Trophoblast cell (in vitro differentiated cells and primary cell): ENCODE measurements at regions not wholly inside any gene's neighbourhood (a gene's known extent, or its start where the extent isn't known, plus 50 kb on each side); places are given as distances from the start of the nearest gene placed in this dataset.

Source experiments
- DNase-seq, 2 donors: peaks; one replicate each; pipeline ENCODE4 v3.0.0-alpha.2; 2016
- H2AFZ ChIP-seq: 2 replicates; pipeline ENCODE4 v1.6.1; 2013; ENCODE audit warnings: low read length, moderate library complexity, mild to moderate bottlenecking; ENCODE audit not compliant: insufficient read depth, poor library complexity
- H2AK5ac ChIP-seq: 2 replicates; pipeline ENCODE4 v1.6.1; 2013; ENCODE audit warnings: mild to moderate bottlenecking, low read length
- H2BK120ac ChIP-seq: 2 replicates; pipeline ENCODE4 v1.6.1; 2013; ENCODE audit warnings: low read length, mild to moderate bottlenecking, moderate library complexity; ENCODE audit not compliant: insufficient read depth, poor library complexity
- H2BK12ac ChIP-seq: 2 replicates; pipeline ENCODE4 v1.6.1; 2013; ENCODE audit warnings: mild to moderate bottlenecking, low read length, moderate library complexity
- H2BK5ac ChIP-seq: 2 replicates; pipeline ENCODE4 v1.6.1; 2013; ENCODE audit warnings: low read length, low read depth, moderate library complexity, mild to moderate bottlenecking; ENCODE audit not compliant: poor library complexity
- H3K14ac ChIP-seq: 2 replicates; pipeline ENCODE4 v1.6.1; 2013; ENCODE audit warnings: mild to moderate bottlenecking, low read length
- H3K18ac ChIP-seq: 2 replicates; pipeline ENCODE4 v1.6.1; 2013; ENCODE audit warnings: mild to moderate bottlenecking, low read length
- H3K23ac ChIP-seq: 2 replicates; pipeline ENCODE4 v1.6.1; 2013; ENCODE audit warnings: low read length
- H3K27ac ChIP-seq: 2 replicates; pipeline ENCODE4 v1.5.1; 2013; ENCODE audit warnings: low read depth, mild to moderate bottlenecking, inconsistent platforms, low read length, moderate library complexity
- H3K27me3 ChIP-seq: 2 replicates; pipeline ENCODE4 v1.6.1; 2013; ENCODE audit warnings: inconsistent platforms, mild to moderate bottlenecking, low read length, moderate library complexity; ENCODE audit not compliant: insufficient read depth
- H3K36me3 ChIP-seq, 2 experiments: 1 replicate in 1 of 2; 2 replicates in 1 of 2; pipeline ENCODE4 v1.6.1; 2013; ENCODE audit warnings: low read length in 2 of 2, mild to moderate bottlenecking in 2 of 2, moderate library complexity in 1 of 2; ENCODE audit not compliant: insufficient read depth in 2 of 2, control insufficient read depth in 1 of 2
- H3K4ac ChIP-seq: 2 replicates; pipeline ENCODE4 v1.6.1; 2013; ENCODE audit warnings: low read depth, mild to moderate bottlenecking, low read length, moderate library complexity
- H3K4me1 ChIP-seq, 2 experiments: 1 replicate in 1 of 2; 2 replicates in 1 of 2; pipeline ENCODE4 v1.6.1; 2013; ENCODE audit warnings: low read length in 2 of 2, mild to moderate bottlenecking in 2 of 2, moderate library complexity in 1 of 2; ENCODE audit not compliant: insufficient read depth in 2 of 2, control insufficient read depth in 1 of 2
- H3K4me2 ChIP-seq: 2 replicates; pipeline ENCODE4 v1.6.1; 2013; ENCODE audit warnings: inconsistent platforms, mild to moderate bottlenecking, low read length, moderate library complexity
- H3K4me3 ChIP-seq: 2 replicates; pipeline ENCODE4 v1.5.1; 2013; ENCODE audit warnings: mild to moderate bottlenecking, low read depth, low read length, inconsistent platforms
- H3K79me1 ChIP-seq: one replicate; pipeline ENCODE4 v1.6.1; 2013; ENCODE audit warnings: low read length
- H3K79me2 ChIP-seq: 2 replicates; pipeline ENCODE4 v1.6.1; 2013; ENCODE audit warnings: low read length, mild to moderate bottlenecking; ENCODE audit not compliant: control insufficient read depth, insufficient read depth, poor library complexity
- H3K9ac ChIP-seq: 2 replicates; pipeline ENCODE4 v1.6.1; 2013; ENCODE audit warnings: mild to moderate bottlenecking, low read length
- H3K9me3 ChIP-seq: 2 replicates; pipeline ENCODE4 v1.6.1; 2013; ENCODE audit warnings: low read depth, mild to moderate bottlenecking, control low read depth, inconsistent platforms, low read length; ENCODE audit not compliant: insufficient read depth
- H4K12ac ChIP-seq: 2 replicates; pipeline ENCODE4 v1.6.1; 2013; ENCODE audit warnings: low read depth, mild to moderate bottlenecking, low read length, moderate library complexity
- H4K8ac ChIP-seq: 2 replicates; pipeline ENCODE4 v1.6.1; 2013; ENCODE audit warnings: low read depth, mild to moderate bottlenecking, low read length, moderate library complexity
- H4K91ac ChIP-seq: one replicate; pipeline ENCODE4 v1.6.1; 2013; ENCODE audit warnings: low read depth, mild to moderate bottlenecking, low read length, moderate library complexity
- WGBS: extraction: QIAGEN DNeasy Blood & Tissue Kit; methylation state at CpG from one replicate; pipeline ENCODE4 v1.1.7; 2013; ENCODE audit warnings: missing lambda C conversion rate; ENCODE audit not compliant: insufficient read length, insufficient coverage; ENCODE audit errors: extremely low coverage; 5-methylcytosine and 5-hydroxymethylcytosine counted together

DNA sequence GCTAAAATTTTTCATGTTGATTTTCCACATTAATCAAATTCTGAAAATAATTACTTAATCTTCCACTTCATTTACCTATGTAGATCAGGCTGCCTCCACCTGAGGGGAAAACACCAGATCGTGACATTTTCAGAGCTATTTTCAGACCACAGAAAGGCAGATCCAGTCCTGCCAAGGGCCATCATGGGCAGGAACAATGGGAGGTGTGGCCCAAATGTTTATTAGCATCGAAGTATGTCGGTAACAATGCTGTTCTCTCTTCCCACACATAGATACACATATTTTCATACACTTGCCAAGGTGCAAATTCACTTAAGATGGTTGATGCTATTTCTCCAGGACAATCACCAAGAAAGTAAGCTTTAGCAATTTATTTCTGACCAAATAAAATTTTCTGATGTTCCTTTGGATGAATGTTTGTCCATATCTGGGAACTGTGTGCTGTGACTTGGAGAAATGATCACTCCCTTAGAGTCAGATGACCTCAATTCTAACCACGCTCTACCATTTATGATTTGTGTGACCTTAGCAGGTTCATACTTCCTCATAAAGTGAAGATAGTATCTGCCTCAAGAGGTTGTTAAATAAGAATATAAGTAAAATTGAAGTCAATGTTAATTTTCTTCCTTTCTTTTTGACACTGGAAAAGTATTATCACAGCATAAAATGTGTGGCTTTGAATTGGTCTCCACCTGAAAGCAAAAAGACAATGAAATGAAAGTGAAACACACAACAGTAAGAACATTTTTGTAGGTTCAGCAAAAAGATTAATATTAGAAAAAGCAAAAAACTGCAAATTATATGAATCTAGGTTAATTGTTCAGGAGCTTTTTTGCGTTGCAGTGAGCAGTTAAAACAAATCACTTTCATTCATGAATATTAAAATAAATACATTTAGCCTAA is 310.4 kb upstream of the PHF14 start:
- Histone ChIP-seq H3K23ac (no peak overlapping the region), H2BK5ac (no peak overlapping the region), H4K91ac (no peak overlapping the region), H3K4me1 (no peaks in the 10 kb centered on the region), H3K27me3 (no peaks in the 10 kb centered on the region), H3K9ac (no peak overlapping the region), H2AK5ac (no peak overlapping the region), H3K79me2 (no peaks in the 10 kb centered on the region), H3K14ac (no peak overlapping the region), H3K9me3 (no peaks in the 10 kb centered on the region), H2BK120ac (no peak overlapping the region), H4K12ac (no peak overlapping the region), H3K27ac (no peak overlapping the region), H3K4me2 (no peak overlapping the region), H2AFZ (no peak overlapping the region), H3K36me3 (no peaks in the 10 kb centered on the region), H3K79me1 (no peaks in the 10 kb centered on the region), H3K18ac (no peak overlapping the region), H2BK12ac (no peak overlapping the region), H4K8ac (no peak overlapping the region), H3K4ac (no peak overlapping the region), H3K4me3 (no peak overlapping the region)
- no CpG with 5 or more reads among the region's 5 CpGs for WGBS
- no peak for DNase-seq

DNA sequence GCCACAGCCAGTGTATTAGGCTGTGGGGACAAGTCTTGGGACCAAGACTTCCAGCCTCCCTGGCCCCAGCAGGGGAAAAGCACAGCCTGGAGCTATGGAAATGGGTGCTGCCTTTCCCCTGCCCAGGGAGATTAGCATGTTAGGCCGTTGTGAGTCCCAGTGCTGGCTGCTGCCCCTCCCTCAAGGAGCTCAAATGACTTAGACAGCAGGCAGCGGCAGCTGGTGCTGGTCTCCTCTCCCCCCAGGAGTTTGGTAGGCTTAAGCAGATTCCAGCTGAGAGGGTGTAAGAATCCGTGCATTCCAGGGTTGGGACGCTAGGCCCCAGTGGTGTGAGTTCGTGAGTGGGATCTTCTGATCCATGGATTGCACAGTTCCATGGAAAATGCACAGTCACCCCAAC is 301.5 kb upstream of the PHF14 start:
- no peak for DNase-seq
- H3K27me3 ChIP-seq, result no peaks in the 10 kb centered on the region
- H3K9me3 ChIP-seq, result peaks cover 2% of the 10 kb centered on the region
- H3K27ac ChIP-seq, result no peak overlapping the region
- H2AFZ ChIP-seq, result no peak overlapping the region
- no peak overlapping the region for H3K9ac ChIP-seq
- no peak overlapping the region for H3K4ac ChIP-seq
- H3K79me1 ChIP-seq, result no peaks in the 10 kb centered on the region
- H2BK120ac ChIP-seq, result no peak overlapping the region
- no peak overlapping the region for H3K14ac ChIP-seq
- no peak overlapping the region for H4K12ac ChIP-seq
- no peak overlapping the region for H2BK12ac ChIP-seq
- no peak overlapping the region for H3K4me3 ChIP-seq
- WGBS, result no CpG with 5 or more reads among the region's 5 CpGs
- H2BK5ac ChIP-seq, result no peak overlapping the region
- no peaks in the 10 kb centered on the region for H3K4me1 ChIP-seq
- H3K4me2 ChIP-seq, result no peak overlapping the region
- no peaks in the 10 kb centered on the region for H3K79me2 ChIP-seq
- H3K18ac ChIP-seq, result no peak overlapping the region
- H4K8ac ChIP-seq, result no peak overlapping the region
- no peak overlapping the region for H3K23ac ChIP-seq
- H2AK5ac ChIP-seq, result no peak overlapping the region
- H3K36me3 ChIP-seq, result no peaks in the 10 kb centered on the region
- H4K91ac ChIP-seq, result no peak overlapping the region

DNA sequence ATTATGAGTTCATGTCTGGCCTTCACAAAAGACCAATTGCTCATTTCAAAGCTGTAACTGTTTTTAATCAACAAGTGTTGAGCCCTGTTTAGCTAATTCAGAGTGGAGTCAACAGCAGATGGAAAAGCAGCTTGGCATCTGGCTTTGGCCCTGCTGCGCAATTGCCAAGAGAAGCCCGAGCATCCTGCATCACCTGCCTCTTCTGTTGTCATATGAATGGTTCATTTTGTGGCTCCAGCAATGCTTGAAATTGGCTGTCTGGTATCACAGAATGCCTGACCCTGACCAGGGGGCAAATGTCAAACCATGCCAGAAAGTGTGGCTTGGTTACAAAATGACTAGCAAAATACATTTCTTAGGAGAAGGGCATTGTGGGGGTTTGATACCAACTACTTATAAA is 296.5 kb upstream of the PHF14 start:
- H2AK5ac ChIP-seq, result no peak overlapping the region
- H3K23ac ChIP-seq, result no peak overlapping the region
- no peak overlapping the region for H3K9ac ChIP-seq
- H3K27ac ChIP-seq, result no peak overlapping the region
- no peaks in the 10 kb centered on the region for H3K36me3 ChIP-seq
- no peak overlapping the region for H4K12ac ChIP-seq
- no peak overlapping the region for H4K91ac ChIP-seq
- no peak overlapping the region for H2BK5ac ChIP-seq
- no peaks in the 10 kb centered on the region for H3K79me1 ChIP-seq
- DNase-seq, result no peak
- H2AFZ ChIP-seq, result no peak overlapping the region
- no peak overlapping the region for H2BK120ac ChIP-seq
- H3K27me3 ChIP-seq, result no peaks in the 10 kb centered on the region
- H3K4me2 ChIP-seq, result no peak overlapping the region
- no peak overlapping the region for H3K4ac ChIP-seq
- WGBS, result no CpG with 5 or more reads among the region's 2 CpGs
- no peak overlapping the region for H3K4me3 ChIP-seq
- H3K9me3 ChIP-seq, result peaks cover 2% of the 10 kb centered on the region
- H3K4me1 ChIP-seq, result no peaks in the 10 kb centered on the region
- no peak overlapping the region for H3K14ac ChIP-seq
- H4K8ac ChIP-seq, result no peak overlapping the region
- no peaks in the 10 kb centered on the region for H3K79me2 ChIP-seq
- no peak overlapping the region for H3K18ac ChIP-seq
- no peak overlapping the region for H2BK12ac ChIP-seq

- Histone ChIP-seq H3K79me2 (no peaks in the 10 kb centered on the region), H4K91ac (no peak overlapping the region), H3K14ac (no peak overlapping the region), H4K8ac (no peak overlapping the region), H2BK120ac (no peak overlapping the region), H3K4me2 (no peak overlapping the region), H2AFZ (no peak overlapping the region), H3K18ac (no peak overlapping the region), H3K4me1 (no peaks in the 10 kb centered on the region), H2BK5ac (no peak overlapping the region), H3K79me1 (no peaks in the 10 kb centered on the region), H2AK5ac (no peak overlapping the region), H3K4me3 (no peak overlapping the region), H3K36me3 (no peaks in the 10 kb centered on the region), H4K12ac (no peak overlapping the region), H3K23ac (no peak overlapping the region), H3K27me3 (no peaks in the 10 kb centered on the region), H3K9ac (no peak overlapping the region), H3K9me3 (no peaks in the 10 kb centered on the region), H3K4ac (no peak overlapping the region), H3K27ac (no peak overlapping the region), H2BK12ac (no peak overlapping the region)
- DNase-seq, result no peak
- no CpG with 5 or more reads among the region's 1 CpG for WGBS
These were observed 295.9 kb upstream of the PHF14 start for GRCh38 chr7:10677668-10678232.
